Hepatocyte (in vitro differentiated cells): ENCODE measurements at regions not wholly inside any gene's neighbourhood (a gene's known extent, or its start where the extent isn't known, plus 50 kb on each side); places are given as distances from the start of the nearest gene placed in this dataset.

Experiments
- DNase-seq: peaks from one replicate; pipeline ENCODE4 v3.0.0-alpha.2; 2016; ENCODE audit warnings: low spot score
- H2AFZ ChIP-seq: fragments of 200-600 bp; sonication (generic); 2 replicates; pipeline ENCODE4 v1.6.0; 2016; ENCODE audit warnings: antibody characterized with exemption, mild to moderate bottlenecking
- H3K27ac ChIP-seq: fragments of 200-600 bp; sonication (generic); 2 replicates; pipeline ENCODE4 v1.5.1; 2016; ENCODE audit warnings: mild to moderate bottlenecking
- H3K27me3 ChIP-seq: fragments of 200-600 bp; sonication (generic); 2 replicates; pipeline ENCODE4 v1.6.1; 2016
- H3K36me3 ChIP-seq: fragments of 200-600 bp; sonication (generic); replicated peaks from 2 replicates; pipeline ENCODE4 v1.5.1; 2016; ENCODE audit warnings: low read depth; ENCODE audit not compliant: insufficient read depth
- H3K4me1 ChIP-seq: fragments of 200-600 bp; sonication (generic); 2 replicates; pipeline ENCODE4 v1.5.1; 2016; ENCODE audit warnings: mild to moderate bottlenecking, moderate library complexity; ENCODE audit not compliant: insufficient read depth
- H3K4me2 ChIP-seq: fragments of 200-600 bp; sonication (generic); 2 replicates; pipeline ENCODE4 v1.6.0; 2016
- H3K4me3 ChIP-seq: fragments of 200-600 bp; sonication (generic); 2 replicates; pipeline ENCODE4 v1.5.1; 2016; ENCODE audit warnings: mild to moderate bottlenecking
- H3K79me2 ChIP-seq: fragments of 200-600 bp; sonication (generic); 2 replicates; pipeline ENCODE4 v1.6.0; 2017; ENCODE audit warnings: mild to moderate bottlenecking
- H3K9me2 ChIP-seq: fragments of 200-600 bp; sonication (generic); replicated peaks from 2 replicates; pipeline ENCODE4 v1.6.0; 2017; ENCODE audit warnings: mild to moderate bottlenecking; ENCODE audit not compliant: insufficient read depth
- H3K9me3 ChIP-seq: fragments of 200-600 bp; sonication (generic); 2 replicates; pipeline ENCODE4 v1.5.1; 2016; ENCODE audit warnings: low read depth, mild to moderate bottlenecking
- H4K20me1 ChIP-seq: fragments of 200-600 bp; sonication (generic); 2 replicates; pipeline ENCODE4 v1.6.0; 2016; ENCODE audit warnings: mild to moderate bottlenecking; ENCODE audit not compliant: insufficient read depth, poor library complexity, severe bottlenecking
- EZH2 ChIP-seq: fragments of 200-600 bp; sonication (generic); IDR thresholded peaks from 2 replicates; pipeline ENCODE4 v1.6.1; 2016; ENCODE audit warnings: antibody characterized with exemption, mild to moderate bottlenecking, borderline replicate concordance
- EZH2phosphoT487 ChIP-seq: fragments of 200-600 bp; sonication (generic); IDR thresholded peaks from one replicate; pipeline ENCODE4 v1.6.1; 2018; ENCODE audit warnings: antibody characterized with exemption, mild to moderate bottlenecking, low read depth, moderate library complexity; ENCODE audit not compliant: unreplicated experiment, severe bottlenecking
- WGBS: methylation state at CpG from one replicate; pipeline ENCODE4 v1.1.6; 2016; ENCODE audit warnings: low lambda C conversion rate; ENCODE audit errors: missing lambda C conversion rate; 5-methylcytosine and 5-hydroxymethylcytosine counted together
- TF ChIP-seq, protein P1 (sequence below): fragments of 200-600 bp; sonication (generic); IDR thresholded peaks from 2 replicates; pipeline ENCODE4 v1.5.1; 2016; ENCODE audit warnings: antibody characterized with exemption, mild to moderate bottlenecking; ENCODE audit not compliant: poor library complexity

DNA sequence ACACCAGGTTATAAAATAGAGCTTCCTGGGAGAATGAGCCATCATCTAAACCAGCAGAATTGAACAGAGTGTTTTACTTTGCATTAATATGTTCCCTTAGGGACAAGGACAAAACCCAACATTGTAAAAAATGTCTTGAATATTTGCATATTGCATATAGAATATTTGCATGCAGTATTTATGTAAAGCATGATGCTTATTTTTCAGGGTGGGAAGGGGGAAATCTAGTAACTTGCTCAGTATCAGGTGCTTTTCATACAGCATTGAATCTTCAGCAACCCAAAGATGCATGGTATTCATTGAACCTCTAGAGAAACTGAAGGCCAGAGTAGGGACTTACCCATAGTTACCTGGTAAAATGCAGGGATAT, 409.2 kb upstream of the ZMIZ1 start:
- DNase-seq: no peak
- no peak overlapping the region for H2AFZ ChIP-seq
- H3K9me2 ChIP-seq: no peaks in the 10 kb centered on the region
- no peak overlapping the region for H3K4me3 ChIP-seq
- TF ChIP-seq EZH2 (no peak), EZH2phosphoT487 (no peak)
- TF ChIP-seq, protein P1, sequence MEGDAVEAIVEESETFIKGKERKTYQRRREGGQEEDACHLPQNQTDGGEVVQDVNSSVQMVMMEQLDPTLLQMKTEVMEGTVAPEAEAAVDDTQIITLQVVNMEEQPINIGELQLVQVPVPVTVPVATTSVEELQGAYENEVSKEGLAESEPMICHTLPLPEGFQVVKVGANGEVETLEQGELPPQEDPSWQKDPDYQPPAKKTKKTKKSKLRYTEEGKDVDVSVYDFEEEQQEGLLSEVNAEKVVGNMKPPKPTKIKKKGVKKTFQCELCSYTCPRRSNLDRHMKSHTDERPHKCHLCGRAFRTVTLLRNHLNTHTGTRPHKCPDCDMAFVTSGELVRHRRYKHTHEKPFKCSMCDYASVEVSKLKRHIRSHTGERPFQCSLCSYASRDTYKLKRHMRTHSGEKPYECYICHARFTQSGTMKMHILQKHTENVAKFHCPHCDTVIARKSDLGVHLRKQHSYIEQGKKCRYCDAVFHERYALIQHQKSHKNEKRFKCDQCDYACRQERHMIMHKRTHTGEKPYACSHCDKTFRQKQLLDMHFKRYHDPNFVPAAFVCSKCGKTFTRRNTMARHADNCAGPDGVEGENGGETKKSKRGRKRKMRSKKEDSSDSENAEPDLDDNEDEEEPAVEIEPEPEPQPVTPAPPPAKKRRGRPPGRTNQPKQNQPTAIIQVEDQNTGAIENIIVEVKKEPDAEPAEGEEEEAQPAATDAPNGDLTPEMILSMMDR: no peak
- H3K27ac ChIP-seq: no peak overlapping the region
- H3K9me3 ChIP-seq: no peaks in the 10 kb centered on the region
- H3K4me2 ChIP-seq: no peak overlapping the region
- H3K79me2 ChIP-seq: no peaks in the 10 kb centered on the region
- no peaks in the 10 kb centered on the region for H4K20me1 ChIP-seq
- H3K4me1 ChIP-seq: peaks cover 13% of the 10 kb centered on the region
- no peaks in the 10 kb centered on the region for H3K27me3 ChIP-seq
- H3K36me3 ChIP-seq: no peaks in the 10 kb centered on the region

DNA sequence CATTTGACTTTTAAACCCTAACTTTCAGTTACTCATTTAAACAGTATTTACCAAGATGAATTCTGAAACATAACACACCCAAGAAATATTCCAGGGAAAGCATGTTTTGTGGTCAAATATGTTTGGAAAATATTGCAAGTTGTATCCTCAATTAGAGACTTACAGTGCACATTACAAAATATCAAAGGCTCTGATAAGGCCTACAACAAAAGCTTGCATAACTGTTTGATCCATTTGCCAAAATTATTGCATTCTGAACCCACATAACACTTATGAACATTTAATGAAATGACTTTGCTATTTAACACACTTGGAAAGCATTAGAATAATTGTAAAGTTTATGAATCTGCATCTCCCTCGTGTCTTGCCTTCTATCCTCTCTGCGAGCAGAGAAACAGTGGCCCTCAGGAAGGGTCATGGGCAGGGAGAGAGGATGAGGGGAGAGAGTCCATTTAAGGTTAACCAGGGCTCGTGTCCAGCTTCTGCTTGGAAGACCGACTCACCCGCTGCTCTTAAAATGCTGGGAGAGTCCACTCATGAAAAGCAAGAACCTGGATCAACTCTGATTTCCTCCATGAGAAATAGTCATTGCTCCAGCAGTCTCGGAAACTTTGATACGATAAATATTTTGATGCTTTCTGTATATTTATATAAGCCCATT, 408.2 kb upstream of the ZMIZ1 start:
- no peaks in the 10 kb centered on the region for H3K79me2 ChIP-seq
- no peak overlapping the region for H3K4me3 ChIP-seq
- H3K27ac ChIP-seq: no peak overlapping the region
- no peaks in the 10 kb centered on the region for H3K9me2 ChIP-seq
- H2AFZ ChIP-seq: no peak overlapping the region
- H4K20me1 ChIP-seq: no peaks in the 10 kb centered on the region
- no peaks in the 10 kb centered on the region for H3K27me3 ChIP-seq
- peaks cover 13% of the 10 kb centered on the region for H3K4me1 ChIP-seq
- DNase-seq: no peak
- no peak overlapping the region for H3K4me2 ChIP-seq
- H3K36me3 ChIP-seq: no peaks in the 10 kb centered on the region
- H3K9me3 ChIP-seq: no peaks in the 10 kb centered on the region
- no peak for TF ChIP-seq EZH2phosphoT487
- TF ChIP-seq EZH2: no peak
- TF ChIP-seq, protein P1: no peak
- WGBS: 89% methylated on average over 7 of the region's 7 CpGs

DNA sequence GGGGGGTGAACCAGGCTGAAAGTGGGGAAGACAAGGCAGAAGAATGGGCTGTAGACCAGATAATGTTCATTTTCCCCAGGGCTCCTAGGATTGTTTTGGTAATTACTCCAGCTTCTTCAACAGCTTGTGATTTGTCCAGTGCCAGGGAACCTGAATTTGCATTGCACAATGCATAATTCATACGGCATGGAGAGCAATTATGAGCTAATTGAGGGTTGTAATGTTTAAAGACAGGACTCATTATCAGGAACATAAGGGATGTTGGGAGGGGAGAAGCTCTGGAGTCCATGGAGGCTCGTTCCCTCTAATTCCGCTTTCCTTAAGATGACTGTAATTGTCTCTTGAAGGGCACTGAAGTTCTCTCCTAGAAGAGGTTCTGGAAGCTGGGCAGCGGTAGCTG, 405.0 kb upstream of the ZMIZ1 start:
- no peaks in the 10 kb centered on the region for H3K36me3 ChIP-seq
- H3K4me1 ChIP-seq: no peaks in the 10 kb centered on the region
- H3K27me3 ChIP-seq: no peaks in the 10 kb centered on the region
- no peak overlapping the region for H3K4me3 ChIP-seq
- no peak overlapping the region for H3K27ac ChIP-seq
- H3K79me2 ChIP-seq: no peaks in the 10 kb centered on the region
- no peaks in the 10 kb centered on the region for H4K20me1 ChIP-seq
- TF ChIP-seq EZH2phosphoT487: no peak
- TF ChIP-seq, protein P1: no peak
- TF ChIP-seq EZH2: no peak
- H3K9me2 ChIP-seq: no peaks in the 10 kb centered on the region
- DNase-seq: no peak
- H2AFZ ChIP-seq: no peak overlapping the region
- no peaks in the 10 kb centered on the region for H3K9me3 ChIP-seq
- 91% methylated on average over 4 of the region's 4 CpGs for WGBS
- H3K4me2 ChIP-seq: no peak overlapping the region
